NB4 (cell line): ENCODE measurements at regions not wholly inside any gene's neighbourhood (a gene's known extent, or its start where the extent isn't known, plus 50 kb on each side); places are given as distances from the start of the nearest gene placed in this dataset.

Experiments
- DNase-seq: peaks from one replicate; pipeline ENCODE4 v3.0.0; 2010; ENCODE audit warnings: low read depth
- H3K4me3 ChIP-seq: one replicate; pipeline ENCODE4 v1.5.1; 2011; ENCODE audit warnings: mild to moderate bottlenecking, low read depth, low read length, moderate library complexity
- MAX ChIP-seq: IDR thresholded peaks from 2 replicates; pipeline ENCODE4 v1.6.1; 2011; ENCODE audit warnings: low read depth, low read length
- MYC ChIP-seq: IDR thresholded peaks from 2 replicates; pipeline ENCODE4 v1.6.1; 2011; ENCODE audit warnings: low read depth, low read length
- POLR2A ChIP-seq: IDR thresholded peaks from 2 replicates; pipeline ENCODE4 v1.6.1; 2011; ENCODE audit warnings: mild to moderate bottlenecking; ENCODE audit not compliant: insufficient read length; ENCODE audit errors: extremely low read depth
- TF ChIP-seq, protein P1 (sequence below): IDR thresholded peaks from one replicate; pipeline ENCODE4 v1.5.1; 2012; ENCODE audit warnings: low read depth, low read length

GRCh38 chr15:29615791-29616190 is 206.5 kb downstream of the TJP1 start:
- no peak overlapping the region for H3K4me3 ChIP-seq
- no peak for DNase-seq
- no peak for TF ChIP-seq MAX
- no peak for TF ChIP-seq POLR2A
- TF ChIP-seq MYC: no peak
- TF ChIP-seq, protein P1, sequence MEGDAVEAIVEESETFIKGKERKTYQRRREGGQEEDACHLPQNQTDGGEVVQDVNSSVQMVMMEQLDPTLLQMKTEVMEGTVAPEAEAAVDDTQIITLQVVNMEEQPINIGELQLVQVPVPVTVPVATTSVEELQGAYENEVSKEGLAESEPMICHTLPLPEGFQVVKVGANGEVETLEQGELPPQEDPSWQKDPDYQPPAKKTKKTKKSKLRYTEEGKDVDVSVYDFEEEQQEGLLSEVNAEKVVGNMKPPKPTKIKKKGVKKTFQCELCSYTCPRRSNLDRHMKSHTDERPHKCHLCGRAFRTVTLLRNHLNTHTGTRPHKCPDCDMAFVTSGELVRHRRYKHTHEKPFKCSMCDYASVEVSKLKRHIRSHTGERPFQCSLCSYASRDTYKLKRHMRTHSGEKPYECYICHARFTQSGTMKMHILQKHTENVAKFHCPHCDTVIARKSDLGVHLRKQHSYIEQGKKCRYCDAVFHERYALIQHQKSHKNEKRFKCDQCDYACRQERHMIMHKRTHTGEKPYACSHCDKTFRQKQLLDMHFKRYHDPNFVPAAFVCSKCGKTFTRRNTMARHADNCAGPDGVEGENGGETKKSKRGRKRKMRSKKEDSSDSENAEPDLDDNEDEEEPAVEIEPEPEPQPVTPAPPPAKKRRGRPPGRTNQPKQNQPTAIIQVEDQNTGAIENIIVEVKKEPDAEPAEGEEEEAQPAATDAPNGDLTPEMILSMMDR: no peak

DNA sequence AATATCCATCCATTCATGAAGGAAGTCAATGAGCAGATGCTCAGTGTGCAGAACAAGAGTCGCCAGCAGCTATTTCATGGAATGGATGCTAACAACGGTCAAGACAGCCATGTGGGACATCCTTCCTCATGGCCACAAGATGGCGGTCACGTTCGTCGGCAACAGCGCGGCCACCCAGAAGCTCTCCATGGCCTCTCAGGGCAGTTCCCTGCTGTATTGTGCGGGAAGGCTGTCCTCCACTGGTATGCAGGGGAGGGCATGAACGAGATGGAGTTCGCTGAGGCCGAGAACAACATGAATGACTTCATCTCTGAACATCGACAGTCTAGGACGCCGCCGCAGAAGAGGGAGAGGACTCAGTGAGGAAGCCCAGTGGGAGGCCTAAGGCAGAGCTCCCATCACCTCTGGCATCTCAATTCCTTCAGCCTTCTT is 208.3 kb downstream of the TJP1 start:
- TF ChIP-seq, protein P1: peak; percentile 49
- TF ChIP-seq MYC (no peak), POLR2A (no peak)
- no peak overlapping the region for H3K4me3 ChIP-seq
- DNase-seq: peak; percentile 36

DNA sequence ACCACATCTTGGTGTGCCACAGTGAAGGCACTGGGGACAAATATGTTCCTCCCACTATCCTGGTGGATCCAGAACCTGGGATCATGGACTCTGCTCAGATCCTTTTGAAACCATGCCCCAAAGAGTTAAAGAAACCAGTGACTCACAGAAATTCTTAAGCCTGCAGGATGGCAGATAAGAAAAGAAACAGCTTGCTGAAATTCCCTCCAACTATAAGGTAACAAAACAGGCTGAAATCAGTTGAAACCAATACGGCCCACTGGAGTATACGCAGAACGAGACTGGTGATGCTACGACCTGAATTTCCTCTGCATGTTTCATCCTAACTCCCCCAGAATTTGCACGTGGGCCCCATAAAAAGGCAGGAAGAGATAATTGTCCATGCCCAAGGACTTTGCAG is 209.6 kb downstream of the TJP1 start:
- H3K4me3 ChIP-seq: no peak overlapping the region
- no peak for DNase-seq
- TF ChIP-seq, protein P1: no peak
- no peak for TF ChIP-seq MAX
- no peak for TF ChIP-seq MYC

DNA sequence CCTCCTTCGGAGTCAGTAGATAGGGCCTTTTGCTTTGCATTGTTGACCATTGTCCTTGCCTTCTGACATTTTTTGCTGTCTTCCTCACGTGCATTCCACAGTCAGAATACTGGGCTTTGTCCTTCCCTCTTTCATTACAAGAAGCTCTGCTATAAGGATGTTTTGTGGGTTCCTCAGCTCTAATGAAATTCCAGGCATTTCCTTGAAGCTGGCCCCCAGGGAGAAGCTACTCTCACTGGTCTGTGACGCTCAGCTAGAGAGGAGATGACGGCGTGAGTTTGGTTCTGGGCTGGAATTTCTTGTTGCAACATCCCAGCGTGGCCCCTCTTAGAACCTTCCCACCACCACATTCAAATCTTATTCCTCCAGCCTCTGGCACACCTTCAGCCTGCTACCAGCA is 210.2 kb downstream of the TJP1 start:
- TF ChIP-seq MAX (no peak), MYC (no peak), POLR2A (no peak)
- TF ChIP-seq, protein P1: no peak
- no peak for DNase-seq
- no peak overlapping the region for H3K4me3 ChIP-seq

DNA sequence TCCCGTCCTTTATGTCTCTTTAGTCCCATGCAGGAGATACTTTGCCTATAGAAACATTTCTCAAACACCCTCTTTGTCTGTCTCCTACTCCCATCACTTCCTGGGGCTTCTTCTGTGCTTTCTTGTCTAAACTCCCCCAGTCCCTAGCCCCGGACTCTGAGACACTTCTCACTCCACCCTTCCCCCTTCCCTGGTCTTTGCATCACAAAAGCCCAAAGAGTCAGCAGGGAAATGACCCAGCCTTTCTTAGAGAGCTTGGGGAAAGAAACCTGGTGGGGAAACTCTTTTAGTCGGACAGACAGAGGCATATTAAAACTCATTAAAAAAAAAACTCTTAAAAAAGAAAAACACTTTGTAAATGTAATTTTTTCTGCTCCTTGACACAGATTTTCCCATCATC is 211.2 kb downstream of the TJP1 start:
- H3K4me3 ChIP-seq: no peak overlapping the region
- no peak for TF ChIP-seq MYC
- TF ChIP-seq POLR2A: no peak
- TF ChIP-seq, protein P1: no peak
- no peak for TF ChIP-seq MAX
- DNase-seq: no peak

GRCh38 chr15:29601811-29602210 is 220.5 kb downstream of the TJP1 start:
- DNase-seq: no peak
- no peak overlapping the region for H3K4me3 ChIP-seq
- TF ChIP-seq MYC: no peak
- TF ChIP-seq MAX: no peak
